NCI-H446 (cell line): ENCODE measurements at regions not wholly inside any gene's neighbourhood (a gene's known extent, or its start where the extent isn't known, plus 50 kb on each side); places are given as distances from the start of the nearest gene placed in this dataset.
A peak's percentile ranks its signal among the peaks of the same experiment; 100 is the strongest.
"Not testable (repeated sequence)": the region's sequence is repeated elsewhere in the genome, so short reads cannot be mapped to it uniquely, and the experiment has no call there.

Experiments
- DNase-seq, 2 experiments: peaks; one replicate each; lab custom pipeline; 2025; lab: John Stamatoyannopoulos, UW

GRCh38 chr16:23013484-23013883 lies 135.8 kb downstream of the USP31 start:
- no peak for DNase-seq

GRCh38 chr16:23009075-23009474 lies 140.2 kb downstream of the USP31 start:
- no peak for DNase-seq

- DNase-seq: no peak
Measured at GRCh38 chr16:23008041-23008440, 141.2 kb downstream of the USP31 start.

GRCh38 chr16:23006380-23006779 lies 142.9 kb downstream of the USP31 start:
- DNase-seq: no peak

- DNase-seq: no peak
Measured at GRCh38 chr16:23005951-23006350, 143.3 kb downstream of the USP31 start.

GRCh38 chr16:22989598-22989997 lies 159.7 kb downstream of the USP31 start:
- no peak for DNase-seq

GRCh38 chr16:22983614-22984013 lies 165.6 kb downstream of the USP31 start:
- DNase-seq: no peak

GRCh38 chr16:22980514-22980913 lies 166.6 kb downstream of the HS3ST2 start:
- DNase-seq: not testable (repeated sequence)

GRCh38 chr16:22979038-22979437 lies 165.1 kb downstream of the HS3ST2 start:
- no peak for DNase-seq

- peak in 1 of 2 experiments; percentile 3 for DNase-seq
Measured at GRCh38 chr16:22977294-22977697, 163.3 kb downstream of the HS3ST2 start.

GRCh38 chr16:22973522-22973921 lies 159.6 kb downstream of the HS3ST2 start:
- no peak for DNase-seq

GRCh38 chr16:22971346-22971924 lies 157.5 kb downstream of the HS3ST2 start:
- no peak for DNase-seq

- DNase-seq: no peak
Measured at GRCh38 chr16:22970209-22970865, 156.4 kb downstream of the HS3ST2 start.

GRCh38 chr16:22969567-22969966 lies 155.6 kb downstream of the HS3ST2 start:
- DNase-seq: no peak

- DNase-seq: no peak
Measured at GRCh38 chr16:22968931-22969330, 155.0 kb downstream of the HS3ST2 start.

- DNase-seq: no peak
Measured at GRCh38 chr16:22967521-22968095, 153.6 kb downstream of the HS3ST2 start.
